ENCODE measurements at regions not wholly inside any gene's neighbourhood (a gene's known extent, or its start where the extent isn't known, plus 50 kb on each side); places are given as distances from the start of the nearest gene placed in this dataset.
"Not testable (repeated sequence)": the region's sequence is repeated elsewhere in the genome, so short reads cannot be mapped to it uniquely, and the experiment has no call there.

DNA sequence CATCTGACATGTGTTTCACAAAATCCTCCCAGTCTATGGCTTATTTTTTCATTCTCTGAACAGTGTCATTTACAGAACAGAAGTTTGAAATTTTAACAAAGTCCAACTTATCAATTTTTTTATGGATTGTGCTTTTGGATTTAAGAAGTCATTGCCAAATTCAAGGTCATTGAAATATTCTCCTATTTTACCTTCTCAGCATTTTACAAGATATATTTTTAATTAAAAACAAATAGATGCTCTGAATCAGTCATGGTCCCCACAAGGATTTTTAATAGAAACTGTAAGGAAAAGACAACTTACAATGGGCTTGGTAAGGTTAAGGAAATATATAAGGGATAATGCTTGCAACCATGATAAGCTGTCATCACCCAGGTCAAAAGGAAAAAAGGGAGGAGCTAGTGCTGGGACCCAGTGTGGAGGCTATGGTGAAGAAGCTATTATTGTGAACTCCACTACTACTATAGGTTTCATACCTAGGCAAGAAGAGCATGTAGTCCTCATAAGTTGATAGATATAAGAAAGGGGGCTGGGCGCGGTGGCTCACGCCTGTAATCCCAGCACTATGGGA lies 144.5 kb upstream of the KCNJ15 start:
- DNase-seq (ENCODE audit: low spot score) = no peak

DNA sequence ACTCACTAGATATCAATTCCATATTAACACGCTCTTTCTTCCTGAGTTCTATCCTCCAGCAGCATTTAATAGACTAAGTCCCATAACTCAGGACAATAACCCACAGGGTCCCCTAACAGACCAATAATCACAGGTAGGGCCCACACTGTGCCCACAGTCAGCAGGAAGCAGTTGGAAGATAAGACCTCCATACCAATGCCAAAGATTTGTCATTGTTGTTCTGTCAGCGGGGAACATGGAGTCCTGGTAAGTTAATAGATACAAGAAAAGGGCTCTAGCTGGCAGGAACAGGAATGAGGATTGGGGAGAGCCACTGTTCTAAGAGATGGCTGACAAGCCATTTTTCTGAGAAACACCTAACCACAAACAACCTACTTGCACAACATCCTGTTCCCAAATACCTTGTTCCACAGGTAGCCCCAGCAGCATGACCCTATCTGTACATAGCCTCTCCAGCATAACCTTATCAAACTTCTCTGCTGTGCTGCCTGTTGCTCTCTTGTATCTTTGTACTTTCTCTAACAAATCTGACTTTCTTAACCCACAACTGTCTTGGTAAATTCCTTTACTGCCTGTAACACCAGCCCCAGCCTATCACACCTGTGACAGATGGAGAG lies 142.0 kb upstream of the KCNJ15 start:
- DNase-seq (ENCODE audit: low spot score) = no peak

GRCh38 chr21:38115870-38116269 lies 140.9 kb upstream of the KCNJ15 start:
- DNase-seq (ENCODE audit: low spot score) = no peak

DNA sequence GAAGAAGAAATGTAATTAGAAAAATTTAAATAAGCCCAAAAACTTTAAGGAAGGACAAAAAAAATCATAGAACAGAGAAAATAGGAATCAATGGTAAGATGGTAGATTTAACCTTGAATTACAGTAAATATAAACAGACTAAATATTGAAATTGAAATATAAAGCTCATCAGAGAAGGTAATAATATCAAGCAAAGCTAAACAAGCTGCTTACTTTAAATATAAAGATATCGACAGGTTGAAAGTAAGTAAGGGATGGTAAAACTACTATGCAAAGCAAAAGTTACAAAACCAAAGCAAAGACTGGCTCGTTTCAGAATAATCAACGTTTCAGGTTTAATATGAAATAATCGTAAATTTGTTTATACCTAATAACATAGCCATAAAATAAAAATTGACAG lies 137.0 kb upstream of the KCNJ15 start:
- DNase-seq (ENCODE audit: low spot score) = no peak

DNA sequence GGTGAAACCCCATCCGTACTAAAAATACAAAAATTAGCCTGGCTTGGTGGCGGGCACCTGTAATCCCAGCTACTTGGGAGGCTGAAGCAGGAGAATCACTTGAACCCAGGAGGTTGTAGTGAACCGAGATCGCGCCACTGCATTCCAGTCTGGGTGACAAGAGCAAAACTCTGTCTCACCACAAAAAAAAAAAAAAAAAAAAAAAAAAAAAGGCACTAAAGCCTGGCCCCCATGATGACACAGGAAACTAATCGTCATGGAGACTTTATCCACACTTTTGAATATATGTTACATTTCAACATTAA lies 136.2 kb upstream of the KCNJ15 start:
- not testable (repeated sequence) for DNase-seq (ENCODE audit: low spot score)

DNA sequence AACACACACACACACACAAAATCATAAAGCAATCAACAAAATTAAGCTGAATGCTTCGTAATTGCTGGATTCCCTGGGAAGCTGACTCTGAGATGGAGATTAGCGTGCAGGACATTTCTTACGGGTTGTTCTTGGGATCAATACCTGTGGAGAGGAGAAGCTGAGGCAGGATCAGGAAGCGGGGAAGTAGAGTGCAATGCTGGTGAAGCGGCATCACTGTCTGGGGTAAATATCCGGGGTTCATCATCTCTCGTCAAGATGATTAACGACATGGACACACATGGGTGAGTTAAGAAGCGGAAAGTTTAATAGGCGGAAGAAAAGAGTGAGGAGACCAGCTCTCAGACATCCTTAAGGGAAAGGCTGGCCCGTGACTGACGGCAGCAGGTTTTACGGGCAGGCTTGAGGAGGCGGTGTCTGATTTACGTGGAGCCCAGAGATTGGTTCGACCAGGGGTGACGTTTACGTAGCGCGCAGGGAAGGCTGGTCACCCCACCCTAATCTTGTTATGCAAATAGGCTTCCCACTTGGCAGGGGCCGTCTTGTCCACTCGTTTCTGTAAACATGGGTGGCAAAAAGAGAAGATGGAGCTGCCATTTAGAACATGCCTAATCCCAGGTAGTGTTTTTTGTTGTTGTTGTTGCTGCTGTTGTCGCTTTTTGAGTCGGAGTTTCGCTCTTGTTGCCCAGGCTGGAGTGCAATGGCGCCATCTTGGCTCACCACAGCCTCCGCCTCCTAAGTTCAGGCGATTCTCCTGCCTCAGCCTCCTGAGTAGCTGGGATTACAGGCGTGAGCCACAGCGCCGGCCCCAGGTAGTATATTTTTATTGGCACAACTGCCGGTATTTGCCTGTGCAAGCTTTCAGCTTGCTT lies 135.6 kb upstream of the KCNJ15 start:
- no peak for DNase-seq (ENCODE audit: low spot score)

- DNase-seq (ENCODE audit: low spot score) = no peak
Observed at GRCh38 chr21:38121888-38122720, 134.7 kb upstream of the KCNJ15 start.

GRCh38 chr21:38123626-38124025 lies 133.2 kb upstream of the KCNJ15 start:
- no peak for DNase-seq (ENCODE audit: low spot score)

DNA sequence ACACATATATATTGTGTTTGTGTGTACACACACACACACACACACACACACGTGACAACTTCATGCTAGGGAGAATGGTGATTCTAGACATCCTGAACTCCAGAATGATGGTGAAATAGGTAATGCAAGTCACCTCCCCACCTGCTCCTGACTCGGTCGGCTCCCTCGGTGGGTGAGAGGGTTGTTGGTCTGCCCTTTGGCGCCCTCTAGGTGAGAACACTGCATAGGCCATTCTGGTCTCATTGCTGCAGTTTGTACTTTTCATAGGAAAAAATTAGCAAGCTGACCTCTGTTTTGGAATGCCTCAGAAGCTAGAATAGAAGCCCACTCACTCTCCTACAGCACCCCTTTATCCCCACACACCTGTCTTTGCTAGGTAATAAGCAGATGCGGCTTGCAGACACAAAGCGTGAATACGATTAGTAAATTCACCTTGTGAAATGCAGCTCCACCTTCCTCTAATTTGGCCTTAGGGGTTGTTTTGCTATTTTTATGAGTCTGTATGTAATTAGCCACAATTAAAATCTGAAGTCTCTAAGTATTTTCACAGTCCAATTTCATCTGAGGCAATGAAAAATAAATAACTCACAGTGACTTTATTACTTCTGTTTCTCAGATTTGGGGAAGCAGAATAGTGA lies 130.0 kb upstream of the KCNJ15 start:
- DNase-seq (ENCODE audit: low spot score) = peak; percentile 9

DNA sequence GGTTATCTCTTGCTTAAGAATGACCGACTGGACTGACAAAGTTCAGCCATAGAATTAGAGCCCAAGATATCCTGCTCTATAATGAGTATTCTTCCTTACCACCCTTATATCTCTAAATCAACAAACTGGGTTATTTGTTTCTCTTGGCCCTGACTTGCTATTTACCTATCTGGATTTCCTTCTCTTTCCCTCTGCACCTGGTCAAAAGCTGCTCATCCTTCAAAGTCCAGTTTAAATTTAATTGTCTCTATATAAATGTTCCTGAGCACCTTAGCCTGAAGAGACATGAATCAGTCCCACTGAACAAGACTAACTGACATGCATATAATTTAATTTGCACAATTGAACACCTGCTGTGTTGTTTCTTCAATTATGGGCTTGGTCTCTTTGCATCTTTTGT lies 127.1 kb upstream of the KCNJ15 start:
- no peak for DNase-seq (ENCODE audit: low spot score)

DNA sequence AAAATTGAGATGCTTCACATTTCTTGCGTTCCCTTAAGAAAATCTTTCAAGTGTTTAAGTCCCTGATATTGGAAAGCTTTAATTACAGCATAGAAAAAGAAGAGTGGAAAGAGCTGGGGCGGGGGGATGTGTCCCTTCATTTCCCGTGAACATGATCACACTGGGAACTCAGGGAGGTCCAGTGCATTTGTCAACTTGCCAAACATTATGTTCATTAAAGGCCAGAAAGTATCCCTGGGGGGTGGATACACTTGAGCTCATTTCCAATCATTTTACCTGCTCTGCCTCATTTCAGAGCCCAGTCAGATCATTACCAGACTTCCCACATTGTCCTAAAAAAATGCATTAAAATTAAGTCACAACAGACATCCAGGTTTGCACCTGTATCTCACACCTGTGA lies 123.6 kb upstream of the KCNJ15 start:
- DNase-seq (ENCODE audit: low spot score) = no peak

- DNase-seq (ENCODE audit: low spot score) = no peak
Observed at GRCh38 chr21:38134084-38134873, 122.5 kb upstream of the KCNJ15 start.

- no peak for DNase-seq (ENCODE audit: low spot score)
Observed at GRCh38 chr21:38136201-38136600, 120.6 kb upstream of the KCNJ15 start.

GRCh38 chr21:38139380-38140168 lies 117.2 kb upstream of the KCNJ15 start:
- DNase-seq (ENCODE audit: low spot score) = no peak

DNA sequence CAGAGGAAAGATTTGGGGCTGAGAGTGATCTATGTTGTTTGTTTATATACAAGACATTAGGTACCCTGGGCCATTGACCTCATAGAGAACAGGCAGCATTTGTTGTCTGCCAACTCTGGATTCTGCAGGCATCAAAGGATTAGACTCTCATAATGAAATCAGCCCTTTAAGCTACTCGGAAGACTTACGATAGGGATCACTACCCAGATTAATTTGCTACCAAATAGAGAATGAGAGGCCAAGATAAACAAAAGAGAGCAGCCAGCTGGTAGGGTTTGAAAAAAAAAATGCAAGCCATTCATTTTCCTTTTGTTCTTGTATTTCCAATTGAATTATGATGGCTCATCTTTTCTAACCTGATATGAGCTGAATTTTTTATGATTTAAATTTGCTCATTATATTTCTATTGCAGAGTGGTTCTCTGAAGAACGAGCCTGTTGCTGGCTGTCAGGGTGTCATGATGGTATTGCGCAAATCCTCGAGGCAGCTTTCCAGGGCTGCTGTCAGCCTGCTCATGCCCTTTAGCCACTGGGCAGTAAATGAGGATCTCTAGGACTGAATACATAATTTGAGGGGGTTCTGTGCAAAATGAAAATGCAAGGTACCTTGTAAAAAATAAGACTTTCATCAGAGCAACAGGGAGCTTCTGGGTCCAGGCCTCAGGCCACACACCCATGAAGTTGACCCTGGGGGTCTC lies 116.4 kb upstream of the KCNJ15 start:
- DNase-seq (ENCODE audit: low spot score) = no peak

GRCh38 chr21:38142224-38142623 lies 114.6 kb upstream of the KCNJ15 start:
- DNase-seq (ENCODE audit: low spot score) = no peak

DNA sequence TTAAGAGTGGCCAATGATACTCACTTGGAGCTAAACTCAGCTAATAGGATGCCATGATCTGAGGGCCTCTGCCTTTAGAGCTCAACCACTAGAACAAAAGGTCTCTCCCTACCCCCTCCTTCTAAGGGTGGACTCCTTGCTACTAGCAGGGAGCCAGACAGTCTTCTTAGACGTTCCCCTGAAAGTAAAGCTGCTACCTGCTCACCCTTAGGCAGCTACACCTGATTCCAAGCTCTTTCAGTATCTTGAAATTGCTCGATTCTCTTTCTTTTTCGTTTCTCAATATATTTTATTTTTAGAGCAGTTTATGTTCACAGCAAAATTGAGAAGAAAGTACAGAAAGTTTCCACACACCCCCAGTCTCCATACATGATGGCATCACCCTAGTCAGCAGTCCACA lies 112.6 kb upstream of the KCNJ15 start:
- no peak for DNase-seq (ENCODE audit: low spot score)

DNA sequence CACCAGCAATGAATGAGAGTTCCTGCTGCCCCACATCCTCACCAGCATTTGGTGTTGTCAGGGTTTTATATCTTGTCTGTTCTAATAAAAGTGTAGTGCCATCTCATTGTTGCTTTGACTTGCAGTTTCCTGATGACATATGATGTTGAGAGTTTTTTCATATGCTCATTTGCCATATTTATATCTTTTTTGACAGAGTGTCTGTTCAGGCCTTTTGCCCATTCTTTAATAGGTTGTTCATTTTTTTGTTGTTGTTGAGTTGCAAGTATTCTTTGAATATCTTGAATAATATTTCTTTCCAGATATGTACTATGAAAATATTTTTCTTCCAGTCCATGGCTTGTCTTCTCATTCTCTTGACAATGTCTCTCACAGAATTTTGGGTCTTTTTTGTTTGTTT lies 111.7 kb upstream of the KCNJ15 start:
- no peak for DNase-seq (ENCODE audit: low spot score)

- no peak for DNase-seq (ENCODE audit: low spot score)
Observed at GRCh38 chr21:38147391-38147790, 109.4 kb upstream of the KCNJ15 start.

GRCh38 chr21:38148046-38148445 lies 108.7 kb upstream of the KCNJ15 start:
- DNase-seq (ENCODE audit: low spot score) = no peak

All from CD4-positive, alpha-beta T cell treated with Interleukin-15 for 4 hours (primary cell).